DND-41 (cell line): ENCODE measurements at regions not wholly inside any gene's neighbourhood (a gene's known extent, or its start where the extent isn't known, plus 50 kb on each side); places are given as distances from the start of the nearest gene placed in this dataset.

Experiments
- ATAC-seq: fragments of 200-7000 bp; cut with Tn5 transposase; 3 replicates; pipeline ENCODE4 v1.9.1; 2021; ENCODE audit warnings: low read depth; ENCODE audit not compliant: insufficient read depth
- DNase-seq: peaks from one replicate; pipeline ENCODE4 v3.0.0-alpha.2; 2020
- H2AFZ ChIP-seq: 2 replicates; pipeline ENCODE4 v1.6.0; 2012; ENCODE audit warnings: low read depth, low read length
- H3K27ac ChIP-seq: 2 replicates; pipeline ENCODE4 v1.5.1; 2012; ENCODE audit warnings: low read length, inconsistent platforms
- H3K27me3 ChIP-seq: fragments of 200-600 bp; sonication (generic); 2 replicates; pipeline ENCODE4 v1.6.0; 2012; ENCODE audit warnings: low read length, mild to moderate bottlenecking, inconsistent platforms; ENCODE audit not compliant: insufficient read depth, poor library complexity
- H3K36me3 ChIP-seq: 2 replicates; pipeline ENCODE4 v1.5.1; 2012; ENCODE audit warnings: low read length, inconsistent platforms; ENCODE audit not compliant: insufficient read depth
- H3K4me1 ChIP-seq: 2 replicates; pipeline ENCODE4 v1.5.1; 2012; ENCODE audit warnings: mild to moderate bottlenecking, low read length; ENCODE audit not compliant: insufficient read depth
- H3K4me2 ChIP-seq: 2 replicates; pipeline ENCODE4 v1.6.0; 2012; ENCODE audit warnings: mild to moderate bottlenecking, moderate library complexity, low read length, inconsistent platforms; ENCODE audit not compliant: insufficient read depth
- H3K4me3 ChIP-seq, 2 experiments: fragments of 200-600 bp in 1 of 2; shearing (Covaris generic) in 1 of 2; 2 replicates each; pipeline ENCODE4 v1.5.1; 2012 to 2016; ENCODE audit warnings: inconsistent platforms in 2 of 2, low read length in 2 of 2, mild to moderate bottlenecking in 2 of 2, low read depth in 1 of 2, moderate library complexity in 1 of 2
- H3K79me2 ChIP-seq: 2 replicates; pipeline ENCODE4 v1.6.0; 2012; ENCODE audit warnings: low read length, inconsistent platforms; ENCODE audit not compliant: insufficient read depth
- H3K9ac ChIP-seq: 2 replicates; pipeline ENCODE4 v1.6.0; 2012; ENCODE audit warnings: low read depth, mild to moderate bottlenecking, inconsistent platforms, low read length, moderate library complexity
- H3K9me3 ChIP-seq: 2 replicates; pipeline ENCODE4 v1.5.1; 2012; ENCODE audit warnings: low read length, moderate library complexity, mild to moderate bottlenecking, inconsistent platforms; ENCODE audit not compliant: insufficient read depth, severe bottlenecking
- H4K20me1 ChIP-seq: 2 replicates; pipeline ENCODE4 v1.6.0; 2012; ENCODE audit warnings: low read length; ENCODE audit not compliant: insufficient read depth
- EZH2 ChIP-seq: IDR thresholded peaks from 3 replicates; pipeline ENCODE4 v1.6.1; 2012; ENCODE audit warnings: borderline replicate concordance, low read depth, mild to moderate bottlenecking, moderate library complexity, low read length, inconsistent platforms; ENCODE audit not compliant: severe bottlenecking
- TF ChIP-seq, protein P1 (sequence below): IDR thresholded peaks from 2 replicates; pipeline ENCODE4 v1.5.1; 2012; ENCODE audit warnings: borderline replicate concordance, low read length, moderate library complexity, mild to moderate bottlenecking; ENCODE audit not compliant: poor library complexity, severe bottlenecking; ENCODE audit errors: extremely low read depth

DNA sequence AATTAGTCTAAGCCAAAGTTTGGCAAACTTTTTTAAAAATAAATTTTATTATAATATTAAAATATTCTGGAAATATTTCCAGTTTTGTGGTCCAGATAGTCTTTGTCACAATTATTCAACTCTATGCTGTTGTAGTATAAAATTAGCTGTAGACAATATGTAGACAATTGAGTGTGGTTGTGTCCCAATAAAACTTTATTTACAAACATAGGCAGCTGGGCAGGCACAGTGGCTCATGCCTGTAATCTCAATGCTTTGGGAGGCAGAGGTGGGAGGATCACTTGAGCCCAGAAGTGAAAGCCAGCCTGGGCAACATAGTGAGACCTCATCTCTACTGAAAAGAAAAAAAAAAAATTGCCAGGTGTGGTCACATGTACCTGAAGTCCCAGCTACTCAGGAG is 150.5 kb upstream of the EPB41L4A start:
- no peaks in the 10 kb centered on the region for H3K36me3 ChIP-seq
- peaks cover 2% of the 10 kb centered on the region for H3K27me3 ChIP-seq
- no peak for TF ChIP-seq EZH2
- TF ChIP-seq, protein P1, sequence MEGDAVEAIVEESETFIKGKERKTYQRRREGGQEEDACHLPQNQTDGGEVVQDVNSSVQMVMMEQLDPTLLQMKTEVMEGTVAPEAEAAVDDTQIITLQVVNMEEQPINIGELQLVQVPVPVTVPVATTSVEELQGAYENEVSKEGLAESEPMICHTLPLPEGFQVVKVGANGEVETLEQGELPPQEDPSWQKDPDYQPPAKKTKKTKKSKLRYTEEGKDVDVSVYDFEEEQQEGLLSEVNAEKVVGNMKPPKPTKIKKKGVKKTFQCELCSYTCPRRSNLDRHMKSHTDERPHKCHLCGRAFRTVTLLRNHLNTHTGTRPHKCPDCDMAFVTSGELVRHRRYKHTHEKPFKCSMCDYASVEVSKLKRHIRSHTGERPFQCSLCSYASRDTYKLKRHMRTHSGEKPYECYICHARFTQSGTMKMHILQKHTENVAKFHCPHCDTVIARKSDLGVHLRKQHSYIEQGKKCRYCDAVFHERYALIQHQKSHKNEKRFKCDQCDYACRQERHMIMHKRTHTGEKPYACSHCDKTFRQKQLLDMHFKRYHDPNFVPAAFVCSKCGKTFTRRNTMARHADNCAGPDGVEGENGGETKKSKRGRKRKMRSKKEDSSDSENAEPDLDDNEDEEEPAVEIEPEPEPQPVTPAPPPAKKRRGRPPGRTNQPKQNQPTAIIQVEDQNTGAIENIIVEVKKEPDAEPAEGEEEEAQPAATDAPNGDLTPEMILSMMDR: no peak
- H3K9me3 ChIP-seq: peaks cover 2% of the 10 kb centered on the region
- DNase-seq (no peak), ATAC-seq (no peak)
- no peaks in the 10 kb centered on the region for H3K4me1 ChIP-seq
- no peak overlapping the region for H3K4me3 ChIP-seq
- no peak overlapping the region for H3K9ac ChIP-seq
- no peak overlapping the region for H2AFZ ChIP-seq
- H4K20me1 ChIP-seq: no peaks in the 10 kb centered on the region
- no peak overlapping the region for H3K4me2 ChIP-seq
- H3K27ac ChIP-seq: no peak overlapping the region
- H3K79me2 ChIP-seq: no peaks in the 10 kb centered on the region

GRCh38 chr5:112570708-112571444 is 151.8 kb upstream of the EPB41L4A start:
- no peak overlapping the region for H3K4me2 ChIP-seq

GRCh38 chr5:112573441-112573840 is 154.4 kb upstream of the EPB41L4A start:
- no peak overlapping the region for H3K4me2 ChIP-seq
- no peaks in the 10 kb centered on the region for H3K9me3 ChIP-seq
- no peaks in the 10 kb centered on the region for H3K4me1 ChIP-seq
- H4K20me1 ChIP-seq: no peaks in the 10 kb centered on the region
- H2AFZ ChIP-seq: no peak overlapping the region
- H3K79me2 ChIP-seq: no peaks in the 10 kb centered on the region
- no peak overlapping the region for H3K9ac ChIP-seq
- H3K4me3 ChIP-seq: no peak overlapping the region
- H3K27ac ChIP-seq: no peak overlapping the region
- H3K27me3 ChIP-seq: peaks cover 3% of the 10 kb centered on the region
- TF ChIP-seq EZH2: no peak
- TF ChIP-seq, protein P1: no peak
- DNase-seq (no peak), ATAC-seq (no peak)
- H3K36me3 ChIP-seq: no peaks in the 10 kb centered on the region

More at GRCh38 chr5:112570708-112571444, 151.8 kb upstream of the EPB41L4A start:
- no peak for DNase-seq
- no peaks in the 10 kb centered on the region for H3K36me3 ChIP-seq
- peaks cover 3% of the 10 kb centered on the region for H3K27me3 ChIP-seq
- H3K9ac ChIP-seq: no peak overlapping the region
- no peak for TF ChIP-seq EZH2
- no peaks in the 10 kb centered on the region for H3K9me3 ChIP-seq
- no peak for ATAC-seq
- H3K4me1 ChIP-seq: no peaks in the 10 kb centered on the region
- H3K79me2 ChIP-seq: no peaks in the 10 kb centered on the region
- no peak overlapping the region for H3K4me3 ChIP-seq
- H4K20me1 ChIP-seq: no peaks in the 10 kb centered on the region
- no peak overlapping the region for H2AFZ ChIP-seq
- H3K27ac ChIP-seq: no peak overlapping the region

DNA sequence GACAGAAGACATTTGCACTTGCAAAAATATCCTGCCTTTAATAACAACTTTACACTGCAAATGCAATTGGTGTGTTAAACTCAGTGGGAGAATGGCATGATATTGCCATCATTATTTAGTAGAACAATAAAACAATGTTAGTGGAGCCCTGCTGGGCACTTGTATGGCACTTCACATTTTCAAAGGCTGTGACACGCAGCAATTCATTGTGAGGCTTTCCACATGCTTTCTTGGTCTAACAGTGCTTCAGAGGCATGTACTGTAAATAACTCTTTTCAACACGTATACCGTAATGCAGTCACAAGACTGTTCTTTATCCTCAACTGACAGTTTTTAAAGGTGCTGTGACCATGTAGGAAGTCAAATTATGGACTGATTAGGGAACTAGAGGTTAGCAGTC is 155.5 kb upstream of the EPB41L4A start:
- H4K20me1 ChIP-seq: no peaks in the 10 kb centered on the region

More for the DNA sequence above, 155.5 kb upstream of the EPB41L4A start:
- TF ChIP-seq, protein P1: no peak
- TF ChIP-seq EZH2: no peak
- Histone ChIP-seq H3K4me3 (no peak overlapping the region), H3K9ac (no peak overlapping the region), H3K79me2 (no peaks in the 10 kb centered on the region), H3K27me3 (peaks cover 3% of the 10 kb centered on the region), H3K4me2 (no peak overlapping the region), H3K36me3 (no peaks in the 10 kb centered on the region), H3K4me1 (no peaks in the 10 kb centered on the region), H3K9me3 (no peaks in the 10 kb centered on the region), H2AFZ (no peak overlapping the region), H3K27ac (no peak overlapping the region)
- ATAC-seq (no peak), DNase-seq (no peak)
